ENCODE measurements at regions not wholly inside any gene's neighbourhood (a gene's known extent, or its start where the extent isn't known, plus 50 kb on each side); places are given as distances from the start of the nearest gene placed in this dataset.
"Not testable (repeated sequence)": the region's sequence is repeated elsewhere in the genome, so short reads cannot be mapped to it uniquely, and the experiment has no call there.

- TF ChIP-seq, protein P1, sequence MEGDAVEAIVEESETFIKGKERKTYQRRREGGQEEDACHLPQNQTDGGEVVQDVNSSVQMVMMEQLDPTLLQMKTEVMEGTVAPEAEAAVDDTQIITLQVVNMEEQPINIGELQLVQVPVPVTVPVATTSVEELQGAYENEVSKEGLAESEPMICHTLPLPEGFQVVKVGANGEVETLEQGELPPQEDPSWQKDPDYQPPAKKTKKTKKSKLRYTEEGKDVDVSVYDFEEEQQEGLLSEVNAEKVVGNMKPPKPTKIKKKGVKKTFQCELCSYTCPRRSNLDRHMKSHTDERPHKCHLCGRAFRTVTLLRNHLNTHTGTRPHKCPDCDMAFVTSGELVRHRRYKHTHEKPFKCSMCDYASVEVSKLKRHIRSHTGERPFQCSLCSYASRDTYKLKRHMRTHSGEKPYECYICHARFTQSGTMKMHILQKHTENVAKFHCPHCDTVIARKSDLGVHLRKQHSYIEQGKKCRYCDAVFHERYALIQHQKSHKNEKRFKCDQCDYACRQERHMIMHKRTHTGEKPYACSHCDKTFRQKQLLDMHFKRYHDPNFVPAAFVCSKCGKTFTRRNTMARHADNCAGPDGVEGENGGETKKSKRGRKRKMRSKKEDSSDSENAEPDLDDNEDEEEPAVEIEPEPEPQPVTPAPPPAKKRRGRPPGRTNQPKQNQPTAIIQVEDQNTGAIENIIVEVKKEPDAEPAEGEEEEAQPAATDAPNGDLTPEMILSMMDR (IDR thresholded peaks at IDR 0.05; ENCODE audit: low read depth, low read length) = no peak
- DNase-seq (ENCODE audit: low read depth in 2 of 2) = no peak
- no peak overlapping the region for H3K4me3 ChIP-seq (replicated peaks in 1 of 2; ENCODE audit: low read depth in 2 of 2, low read length in 2 of 2)
Measured at GRCh38 chrX:56385336-56385735, 153.2 kb downstream of the KLF8 start.

DNA sequence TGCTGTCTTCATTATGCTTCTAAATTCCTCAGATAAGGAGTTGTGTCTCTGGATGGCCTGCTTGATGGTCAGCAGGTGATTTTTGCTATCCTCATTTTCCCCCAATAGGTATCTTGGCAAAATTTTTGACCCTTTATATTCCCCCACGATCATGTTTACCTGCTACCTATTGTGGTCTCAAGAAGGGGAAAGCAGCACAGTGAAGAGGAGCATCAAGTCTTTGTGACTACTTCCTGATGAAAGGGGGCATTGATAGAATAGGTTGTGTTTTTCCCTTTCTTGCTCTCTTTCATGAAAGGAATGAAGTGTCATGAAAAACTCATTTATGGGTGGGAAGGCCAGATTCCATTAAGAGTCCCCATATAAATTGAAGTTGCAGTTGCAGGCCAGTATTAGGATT lies 153.8 kb downstream of the KLF8 start:
- TF ChIP-seq, protein P1 (IDR thresholded peaks at IDR 0.05; ENCODE audit: low read depth, low read length) = no peak
- H3K4me3 ChIP-seq (replicated peaks in 1 of 2; ENCODE audit: low read depth in 2 of 2, low read length in 2 of 2) = no peak overlapping the region
- no peak for DNase-seq (ENCODE audit: low read depth in 2 of 2)

DNA sequence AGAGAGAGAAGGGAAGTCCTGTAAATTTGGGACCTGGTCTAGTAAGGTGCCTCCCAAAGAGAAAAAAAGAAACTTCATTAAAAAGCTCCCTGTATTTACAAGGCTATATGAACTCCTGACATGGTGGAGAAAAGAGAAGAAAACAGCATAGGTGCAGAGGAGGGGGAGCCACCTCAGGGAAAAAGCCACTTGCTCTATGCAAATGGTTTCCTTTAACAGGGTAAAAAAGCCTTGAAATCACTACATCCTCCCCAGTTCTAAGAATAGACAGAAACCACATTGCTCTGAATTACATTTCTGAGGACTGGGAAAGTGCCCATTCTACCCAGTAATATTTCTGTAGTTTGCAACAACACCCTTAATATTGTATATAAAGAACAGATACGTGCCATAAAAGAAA lies 165.5 kb downstream of the KLF8 start:
- TF ChIP-seq, protein P1 (IDR thresholded peaks at IDR 0.05; ENCODE audit: low read depth, low read length) = no peak
- DNase-seq (ENCODE audit: low read depth in 2 of 2) = no peak

DNA sequence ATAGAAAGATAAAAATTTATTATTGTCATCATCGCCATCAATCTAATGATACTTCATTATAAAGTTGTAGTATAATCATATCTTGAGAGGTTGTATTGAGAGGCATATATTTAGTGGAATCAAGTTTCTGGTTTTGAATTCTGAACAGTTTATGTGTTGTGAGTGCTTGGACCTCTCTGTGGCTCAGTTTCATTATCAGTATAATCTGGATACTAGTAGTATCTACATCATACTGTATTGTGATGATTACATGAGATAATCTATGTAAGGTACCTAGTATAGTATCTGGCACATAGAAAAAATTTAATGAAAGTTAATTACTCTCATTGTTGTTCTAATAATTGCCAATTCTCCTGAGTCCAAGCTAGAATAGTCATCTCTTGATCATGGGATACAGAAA lies 161.2 kb upstream of the UBQLN2 start:
- H3K4me3 ChIP-seq (replicated peaks in 1 of 2; ENCODE audit: low read depth in 2 of 2, low read length in 2 of 2) = no peak overlapping the region
- TF ChIP-seq, protein P1 (IDR thresholded peaks at IDR 0.05; ENCODE audit: low read depth, low read length) = no peak
- no peak for DNase-seq (ENCODE audit: low read depth in 2 of 2)

More for the DNA sequence above, 165.5 kb downstream of the KLF8 start:
- H3K4me3 ChIP-seq (replicated peaks in 1 of 2; ENCODE audit: low read depth in 2 of 2, low read length in 2 of 2) = no peak overlapping the region

- TF ChIP-seq, protein P1 (IDR thresholded peaks at IDR 0.05; ENCODE audit: low read depth, low read length) = no peak
- DNase-seq (ENCODE audit: low read depth in 2 of 2) = no peak
- no peak overlapping the region for H3K4me3 ChIP-seq (replicated peaks in 1 of 2; ENCODE audit: low read depth in 2 of 2, low read length in 2 of 2)
Measured at GRCh38 chrX:56429581-56429980, 133.8 kb upstream of the UBQLN2 start.

DNA sequence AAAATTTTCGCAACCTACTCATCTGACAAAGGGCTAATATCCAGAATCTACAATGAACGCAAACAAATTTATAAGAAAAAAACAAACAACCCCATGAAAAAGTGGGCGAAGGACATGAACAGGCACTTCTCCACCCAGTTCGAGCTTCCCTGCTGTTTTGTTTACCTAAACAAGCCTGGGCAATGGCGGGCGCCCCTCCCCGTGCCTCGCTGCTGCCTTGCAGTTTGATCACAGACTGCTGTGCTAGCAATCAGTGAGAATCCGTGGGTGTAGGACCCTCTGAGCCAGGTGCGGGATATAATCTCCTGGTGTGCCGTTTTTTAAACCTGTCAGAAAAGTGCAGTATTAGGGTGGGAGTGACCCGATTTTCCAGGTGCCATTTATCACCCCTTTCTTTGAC lies 111.4 kb upstream of the UBQLN2 start:
- H3K4me3 ChIP-seq (replicated peaks in 1 of 2; ENCODE audit: low read depth in 2 of 2, low read length in 2 of 2); DNase-seq (ENCODE audit: low read depth in 2 of 2): not testable (repeated sequence)

DNA sequence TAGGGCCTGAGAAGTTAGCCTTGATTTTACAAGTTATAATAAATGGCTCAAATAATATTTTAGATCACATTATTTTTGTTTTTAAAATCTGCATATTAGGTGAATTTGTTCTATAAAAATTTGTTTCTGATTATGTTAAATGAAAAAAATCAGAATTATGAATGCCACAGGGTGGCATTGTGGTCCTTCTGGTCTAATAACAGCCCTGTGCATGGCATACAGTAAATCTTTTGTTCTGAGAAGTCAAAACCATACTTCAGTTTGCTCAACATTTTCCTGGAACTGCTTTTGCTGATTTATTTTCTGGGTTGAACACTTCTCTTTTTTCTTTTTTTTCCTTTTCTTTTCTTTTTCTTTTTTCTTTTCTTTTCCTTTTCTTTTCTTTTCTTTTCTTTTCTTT lies 101.0 kb upstream of the UBQLN2 start:
- peak in 1 of 2 donors; percentile 10 for DNase-seq (ENCODE audit: low read depth in 2 of 2)
- TF ChIP-seq, protein P1 (IDR thresholded peaks at IDR 0.05; ENCODE audit: low read depth, low read length) = no peak
- no peak overlapping the region for H3K4me3 ChIP-seq (replicated peaks in 1 of 2; ENCODE audit: low read depth in 2 of 2, low read length in 2 of 2)
